Mucosa of gallbladder (tissue), 1 donor: ENCODE measurements at regions not wholly inside any gene's neighbourhood (a gene's known extent, or its start where the extent isn't known, plus 50 kb on each side); places are given as distances from the start of the nearest gene placed in this dataset.

Experiments used
- DNase-seq: peaks from one replicate; pipeline ENCODE4 v3.0.0-alpha.2; 2020; ENCODE audit warnings: low spot score
- donor health status: DM: no; HTN: no; CAD: no.

GRCh38 chr2:145287736-145288135, 767.8 kb upstream of the ZEB2 start:
- no peak for DNase-seq

DNA sequence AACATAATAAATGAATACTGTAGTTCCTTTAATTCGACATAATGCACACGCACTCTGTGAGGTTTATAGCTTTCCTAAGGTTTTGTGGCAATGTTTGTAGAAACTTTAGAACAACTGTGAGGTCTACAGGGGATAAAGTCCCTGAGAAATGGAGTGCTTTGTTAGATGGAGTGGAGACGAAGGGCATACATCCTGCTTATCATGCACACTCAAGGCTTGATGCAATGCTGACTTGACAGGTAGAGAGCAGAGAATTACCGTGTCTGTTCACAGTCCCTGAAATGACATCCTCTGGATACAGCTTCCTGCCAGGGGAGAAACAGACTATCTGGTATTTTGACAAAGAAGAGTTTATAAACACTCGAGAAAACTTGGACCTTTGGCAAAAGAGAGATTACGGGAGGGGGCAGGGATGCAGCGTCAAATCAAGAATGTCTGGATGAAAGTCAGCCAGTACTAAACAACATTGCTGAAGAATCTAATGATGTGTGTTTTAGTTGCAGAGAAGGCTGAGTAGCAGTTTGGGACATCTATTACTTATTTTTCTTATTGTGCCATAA, 766.9 kb upstream of the ZEB2 start:
- no peak for DNase-seq

DNA sequence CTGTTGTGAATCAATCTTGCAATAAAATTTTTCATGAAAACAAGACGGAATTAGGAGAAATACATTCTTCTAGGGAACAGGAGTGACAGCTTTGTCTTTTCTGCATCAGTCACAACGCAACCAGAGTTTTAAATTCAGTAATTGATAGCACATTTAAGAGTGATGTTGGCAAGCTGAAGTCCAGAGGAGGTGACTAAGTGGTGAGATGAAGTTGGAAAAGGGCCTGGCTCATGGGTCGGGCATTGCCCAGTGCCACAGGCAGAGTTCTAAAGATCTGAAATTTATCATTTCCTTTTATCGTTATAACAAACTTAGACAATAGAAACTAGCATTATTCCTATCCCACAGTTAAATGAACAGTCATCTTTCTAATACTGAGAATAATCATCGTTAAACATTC, 764.6 kb upstream of the ZEB2 start:
- DNase-seq = no peak

DNA sequence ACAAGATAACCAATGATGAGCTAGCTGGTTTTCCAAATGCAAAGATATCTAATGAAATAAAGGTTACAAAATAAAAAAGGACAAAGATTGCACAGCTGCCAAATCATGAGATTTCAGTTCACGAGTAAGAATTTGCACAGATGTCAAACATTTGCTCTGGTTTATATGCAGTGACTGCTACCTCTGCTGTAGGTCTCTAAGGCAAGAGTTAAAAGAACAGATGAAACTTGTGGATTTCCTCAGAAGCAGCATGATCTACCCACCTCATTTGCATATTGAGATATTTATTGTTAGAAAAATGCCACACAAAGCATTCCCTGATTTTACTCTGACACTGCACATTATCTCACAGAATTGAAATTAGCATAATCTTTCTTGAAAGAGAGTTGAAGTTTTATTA, 763.2 kb upstream of the ZEB2 start:
- no peak for DNase-seq

DNA sequence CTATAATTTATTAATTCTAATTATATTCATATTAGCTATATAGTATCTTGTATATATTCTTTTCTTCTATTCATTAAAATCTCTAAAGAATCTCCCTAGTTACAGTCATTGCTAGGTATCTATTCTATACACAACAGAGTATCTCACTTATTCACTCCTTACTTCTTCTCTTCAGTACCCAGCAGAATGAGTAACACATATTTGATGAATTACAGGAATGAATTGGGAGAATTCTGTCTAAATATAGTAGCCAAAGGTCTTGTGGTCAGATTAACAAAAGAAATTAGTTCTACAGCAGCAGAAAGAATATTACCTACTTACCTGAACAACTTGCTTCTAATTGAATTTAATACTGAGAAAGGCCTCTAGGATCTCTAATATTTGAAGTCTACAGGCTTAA, 758.0 kb upstream of the ZEB2 start:
- no peak for DNase-seq

DNA sequence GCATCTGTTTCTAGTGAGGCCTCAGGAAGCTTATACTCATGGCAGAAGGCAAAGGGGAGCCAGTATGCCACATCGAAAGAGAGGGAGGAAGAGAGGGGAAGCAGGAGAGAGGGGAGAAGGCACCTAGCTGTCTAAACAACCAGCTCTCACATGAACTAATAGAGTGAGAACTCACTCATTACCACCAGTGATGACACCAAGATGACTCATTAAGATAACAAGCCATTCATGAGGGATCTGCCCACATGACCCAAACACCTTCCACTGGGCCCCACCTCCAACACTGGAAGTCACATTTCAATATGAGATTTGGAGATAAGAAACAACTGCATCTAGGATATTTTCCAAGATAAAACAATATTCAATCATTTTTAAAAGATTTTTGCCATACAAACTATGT, 753.9 kb upstream of the ZEB2 start:
- no peak for DNase-seq

DNA sequence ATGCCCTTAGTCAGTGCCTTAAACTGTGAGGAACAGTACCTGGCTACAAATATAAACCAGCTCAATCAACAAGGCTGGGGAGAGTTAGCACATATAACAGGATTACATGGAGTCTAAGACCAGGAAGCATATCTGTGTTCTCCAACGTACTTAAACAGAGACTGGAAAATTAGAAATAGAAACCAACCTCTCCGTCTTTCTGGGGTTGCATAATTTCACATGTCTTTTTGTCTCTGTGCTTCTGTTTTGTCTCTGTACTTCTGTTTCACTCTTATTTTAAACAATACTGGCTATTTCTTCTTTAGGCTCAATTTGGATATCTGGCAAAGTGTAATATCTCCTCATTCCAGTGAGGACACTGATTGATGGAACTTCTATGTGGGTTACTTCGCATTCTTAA, 749.0 kb upstream of the ZEB2 start:
- DNase-seq = no peak

DNA sequence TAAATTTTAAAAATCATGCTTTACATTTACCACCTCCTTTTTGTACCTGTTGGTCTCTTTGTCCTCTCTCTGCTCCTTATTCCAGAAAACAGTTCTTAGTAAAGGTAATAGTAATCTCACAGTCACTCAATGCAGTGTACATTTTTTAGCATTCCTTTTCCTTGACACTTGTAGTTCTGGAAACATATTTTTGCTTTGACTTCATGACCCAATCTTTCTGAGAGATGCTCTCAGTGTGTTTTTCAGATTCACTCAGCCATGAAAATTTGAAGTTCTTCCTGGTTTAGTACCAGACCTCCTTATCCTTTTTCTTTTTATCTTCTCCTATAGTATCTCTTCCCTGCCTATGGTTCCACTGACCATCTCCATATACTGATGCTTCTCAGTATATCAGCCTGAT, 747.5 kb upstream of the ZEB2 start:
- DNase-seq = no peak

DNA sequence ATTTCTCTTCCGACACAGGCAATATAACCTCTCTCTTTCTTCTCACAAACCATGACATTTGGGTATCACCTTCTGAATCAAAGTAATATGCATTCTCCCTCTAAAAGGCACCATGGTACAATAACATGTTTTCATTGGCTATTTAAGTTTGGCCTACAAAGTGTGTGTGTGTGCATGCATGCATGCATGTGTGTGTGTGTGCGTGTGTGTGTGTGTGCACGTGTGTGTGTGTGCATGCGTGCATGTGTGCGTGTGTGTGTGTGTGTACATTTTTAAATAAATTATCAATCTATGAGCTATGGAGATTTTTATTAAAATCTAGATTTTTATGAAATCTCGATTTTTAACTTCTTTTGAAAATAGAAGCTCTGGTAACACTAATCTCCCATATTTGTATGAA, 745.3 kb upstream of the ZEB2 start:
- no peak for DNase-seq

DNA sequence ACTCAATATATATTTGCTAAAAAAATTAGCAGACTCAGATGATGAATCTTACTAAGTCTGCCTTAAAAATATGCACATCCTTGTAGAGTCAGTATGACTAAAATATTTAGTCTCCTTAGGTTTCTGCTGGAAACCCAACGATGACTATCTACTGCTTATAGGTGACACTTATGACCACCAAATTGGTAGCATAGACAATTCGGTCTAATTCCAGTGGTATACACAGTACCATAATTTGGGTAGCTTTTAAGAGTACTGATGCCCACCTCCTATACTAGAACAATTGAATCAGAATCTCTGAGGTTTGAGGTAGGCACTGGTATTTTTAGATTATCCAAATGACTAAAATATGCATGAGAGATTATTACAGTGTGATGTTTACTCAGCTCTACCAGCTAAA, 740.8 kb upstream of the ZEB2 start:
- DNase-seq = no peak

- DNase-seq = no peak
Measured at GRCh38 chr2:145260081-145260480, 740.2 kb upstream of the ZEB2 start.

GRCh38 chr2:145258903-145259579, 739.1 kb upstream of the ZEB2 start:
- no peak for DNase-seq

DNA sequence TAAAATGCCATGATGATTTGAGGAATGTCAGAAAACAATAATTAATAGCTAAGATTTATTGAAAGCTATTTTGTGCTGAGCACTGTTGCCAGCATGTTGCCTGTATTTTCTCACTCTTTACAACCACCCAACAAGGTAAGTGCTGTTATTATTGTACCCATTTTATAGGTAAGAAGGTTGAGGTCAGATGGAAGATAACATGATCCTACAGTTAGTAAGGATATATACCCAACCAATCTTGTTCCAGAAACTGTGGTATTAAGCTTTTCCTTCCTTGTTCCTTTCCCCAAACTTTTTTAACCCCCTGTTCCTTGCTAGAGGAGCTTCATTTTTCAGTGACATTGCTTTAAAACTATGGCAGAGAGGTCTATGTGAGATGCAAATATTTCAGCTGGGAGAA, 738.0 kb upstream of the ZEB2 start:
- no peak for DNase-seq

- DNase-seq = no peak
Measured at GRCh38 chr2:145256551-145256950, 736.6 kb upstream of the ZEB2 start.

DNA sequence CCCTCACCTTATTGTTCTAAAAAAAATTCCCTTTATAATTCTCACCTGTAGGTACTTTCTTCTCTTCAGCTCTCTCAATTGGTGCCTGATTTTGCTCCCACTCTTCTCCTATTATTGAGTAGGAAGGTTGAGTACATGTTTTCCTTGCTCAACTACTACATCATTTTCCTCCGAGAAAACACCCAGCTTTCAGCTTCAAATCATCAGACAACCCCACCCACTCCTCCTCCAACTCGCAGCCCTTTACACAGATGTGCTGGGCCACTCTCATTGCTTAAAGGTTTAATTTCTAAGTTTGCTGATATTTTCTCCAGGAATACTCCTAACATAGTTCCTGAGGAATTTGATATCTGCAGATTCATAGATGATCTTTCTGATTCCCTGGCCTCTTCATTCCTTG, 734.4 kb upstream of the ZEB2 start:
- DNase-seq = no peak

- no peak for DNase-seq
Measured at GRCh38 chr2:145253492-145253891, 733.6 kb upstream of the ZEB2 start.

DNA sequence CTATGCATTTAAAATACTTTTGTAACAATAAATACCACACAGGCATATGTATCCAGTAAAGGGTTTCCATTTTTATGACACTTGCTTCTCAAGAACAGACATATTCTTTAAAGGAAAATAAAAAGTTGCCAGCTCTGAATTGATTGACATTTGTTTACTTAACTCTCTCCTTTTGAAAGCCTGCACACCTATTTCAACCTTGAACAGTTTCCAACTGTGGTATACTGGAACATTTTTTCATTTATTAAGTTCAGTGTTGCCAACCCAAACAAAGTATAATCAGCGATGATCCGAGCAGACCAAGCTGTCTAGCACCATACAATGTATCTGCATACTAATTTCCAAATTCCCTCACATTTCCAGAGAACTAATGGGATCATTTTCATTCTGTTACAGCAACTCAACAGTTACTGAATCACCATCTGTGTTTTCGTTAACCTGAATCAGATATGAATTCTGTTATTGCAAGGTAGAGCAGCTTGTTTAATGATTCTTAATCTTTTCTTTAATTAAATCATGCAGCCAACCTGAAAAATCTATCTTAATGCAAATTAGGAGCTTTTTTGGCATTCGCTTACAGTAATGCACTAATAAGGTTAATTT, 725.5 kb upstream of the ZEB2 start:
- no peak for DNase-seq

DNA sequence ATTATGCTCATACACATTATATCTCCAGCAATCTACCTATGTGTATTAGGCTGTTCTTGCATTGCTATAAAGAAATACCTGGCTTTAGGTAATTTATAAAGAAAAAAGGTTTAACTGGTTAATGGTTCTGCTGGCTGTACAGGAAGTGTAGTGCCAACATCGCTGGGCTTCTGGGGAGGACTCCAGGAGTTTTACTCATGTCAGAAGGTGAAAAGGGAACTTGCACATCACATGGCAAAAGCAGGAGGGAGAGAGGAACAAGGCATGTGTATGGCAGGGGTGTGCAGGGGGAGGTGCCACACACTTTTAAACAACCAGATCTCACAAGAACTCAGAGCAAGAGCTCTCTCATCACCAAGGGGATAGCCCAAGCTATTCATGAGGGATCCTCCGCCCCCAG, 715.4 kb upstream of the ZEB2 start:
- DNase-seq = no peak

DNA sequence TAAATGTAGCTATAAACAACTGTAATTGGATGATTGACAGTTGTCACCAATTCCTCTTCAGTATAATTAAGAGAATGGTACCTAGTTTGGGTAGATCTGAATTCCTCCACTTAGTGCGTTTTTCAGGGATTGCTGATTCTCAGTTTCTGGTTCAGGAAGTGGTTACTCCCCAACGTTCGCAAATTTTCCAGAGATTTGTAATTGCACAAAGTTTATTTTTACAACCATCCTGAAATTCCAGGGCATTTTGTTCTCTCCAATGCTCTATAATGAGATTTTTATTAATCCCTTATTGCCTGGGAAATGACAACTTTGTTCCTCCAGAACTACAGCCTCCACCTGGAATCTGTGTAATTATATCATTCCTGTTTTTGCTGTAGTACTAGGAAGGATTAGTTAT, 710.6 kb upstream of the ZEB2 start:
- no peak for DNase-seq

- no peak for DNase-seq
Measured at GRCh38 chr2:145228506-145228905, 708.6 kb upstream of the ZEB2 start.

GRCh38 chr2:145226901-145227300, 707.0 kb upstream of the ZEB2 start:
- no peak for DNase-seq

GRCh38 chr2:145221516-145221915, 701.6 kb upstream of the ZEB2 start:
- no peak for DNase-seq

DNA sequence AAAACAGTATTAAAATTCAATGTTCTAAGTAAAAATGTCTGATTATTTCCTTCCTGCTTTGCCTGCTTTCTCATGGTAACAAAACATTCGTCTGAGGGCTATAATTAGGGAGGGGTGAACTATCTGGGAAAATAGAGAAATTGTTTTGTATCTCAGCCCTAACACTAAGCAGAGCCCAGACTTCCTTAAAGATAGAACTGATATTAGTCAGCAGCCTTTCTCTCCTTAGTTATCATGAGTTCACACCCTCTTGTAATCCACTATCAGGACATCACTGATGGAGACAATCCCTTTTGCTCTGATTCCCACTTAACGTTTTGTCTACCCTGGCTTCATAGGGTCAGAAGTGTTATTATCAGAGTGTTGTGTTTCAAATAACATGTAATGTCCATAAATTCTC, 701.1 kb upstream of the ZEB2 start:
- DNase-seq = no peak

DNA sequence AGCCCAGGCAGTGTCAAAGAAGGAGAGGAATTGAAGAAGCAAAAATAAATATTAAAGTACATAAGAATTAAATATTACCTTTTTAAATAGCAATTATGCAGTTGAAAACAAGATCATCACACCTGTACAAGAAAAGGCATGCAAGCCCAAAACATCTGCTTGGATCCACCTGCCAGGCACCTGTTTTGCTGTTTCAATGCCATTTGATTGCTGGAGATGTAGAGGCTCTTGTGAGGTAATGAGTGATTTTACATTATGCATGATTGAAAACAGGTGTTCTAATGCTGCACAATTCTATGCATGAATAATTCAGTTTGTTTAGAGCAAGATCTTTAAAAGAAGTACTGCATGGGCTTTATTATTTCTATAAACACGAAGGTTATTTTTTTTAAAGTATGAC, 700.6 kb upstream of the ZEB2 start:
- DNase-seq = no peak
